ENCODE measurements at regions not wholly inside any gene's neighbourhood (a gene's known extent, or its start where the extent isn't known, plus 50 kb on each side); places are given as distances from the start of the nearest gene placed in this dataset.
A peak's percentile ranks its signal among the peaks of the same experiment; 100 is the strongest.

DNA sequence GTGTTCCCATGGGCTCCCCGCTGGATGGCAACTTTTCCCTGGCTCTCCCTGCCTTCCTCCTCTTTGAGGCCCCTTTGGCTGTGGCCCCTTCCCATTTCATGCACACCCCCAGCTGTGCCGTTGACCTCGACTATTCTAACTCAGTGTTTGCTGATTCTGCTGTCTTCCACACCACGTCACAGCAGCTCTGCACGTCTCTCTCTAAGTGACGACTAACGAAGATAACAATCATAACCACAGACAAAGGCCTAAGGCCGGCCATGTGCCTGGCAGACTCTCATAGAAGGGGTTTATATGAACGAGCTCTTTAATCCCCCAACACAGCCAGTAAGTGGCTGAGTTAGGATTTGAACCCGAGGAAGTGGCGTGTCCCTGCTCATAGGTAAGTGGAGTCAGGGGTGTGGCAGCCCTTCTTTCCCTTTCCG, 151.5 kb upstream of the SHH start:
- peaks cover 0 to 3% (median 0%) of the 10 kb centered on the region in 4 donors for H3K4me1 ChIP-seq
- DNase-seq (no peak), ATAC-seq (ENCODE audit: low FRiP score in 2 of 2) (no peak)
- no peaks in the 10 kb centered on the region for H3K36me3 ChIP-seq
- WGBS, 2 donors = 74 to 78% methylated on average over 12 of the region's 12 CpGs
- TF ChIP-seq POLR2AphosphoS5 (IDR thresholded peaks at IDR 0.05) (no peak), POLR2A (IDR thresholded peaks at IDR 0.05) (no peak), EP300 (IDR thresholded peaks at IDR 0.05) (no peak)
- TF ChIP-seq, protein P1, sequence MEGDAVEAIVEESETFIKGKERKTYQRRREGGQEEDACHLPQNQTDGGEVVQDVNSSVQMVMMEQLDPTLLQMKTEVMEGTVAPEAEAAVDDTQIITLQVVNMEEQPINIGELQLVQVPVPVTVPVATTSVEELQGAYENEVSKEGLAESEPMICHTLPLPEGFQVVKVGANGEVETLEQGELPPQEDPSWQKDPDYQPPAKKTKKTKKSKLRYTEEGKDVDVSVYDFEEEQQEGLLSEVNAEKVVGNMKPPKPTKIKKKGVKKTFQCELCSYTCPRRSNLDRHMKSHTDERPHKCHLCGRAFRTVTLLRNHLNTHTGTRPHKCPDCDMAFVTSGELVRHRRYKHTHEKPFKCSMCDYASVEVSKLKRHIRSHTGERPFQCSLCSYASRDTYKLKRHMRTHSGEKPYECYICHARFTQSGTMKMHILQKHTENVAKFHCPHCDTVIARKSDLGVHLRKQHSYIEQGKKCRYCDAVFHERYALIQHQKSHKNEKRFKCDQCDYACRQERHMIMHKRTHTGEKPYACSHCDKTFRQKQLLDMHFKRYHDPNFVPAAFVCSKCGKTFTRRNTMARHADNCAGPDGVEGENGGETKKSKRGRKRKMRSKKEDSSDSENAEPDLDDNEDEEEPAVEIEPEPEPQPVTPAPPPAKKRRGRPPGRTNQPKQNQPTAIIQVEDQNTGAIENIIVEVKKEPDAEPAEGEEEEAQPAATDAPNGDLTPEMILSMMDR (IDR thresholded peaks at IDR 0.05) = no peak
- H3K27ac ChIP-seq = no peak overlapping the region
- no peaks in the 10 kb centered on the region for H3K27me3 ChIP-seq
- H3K9me3 ChIP-seq = no peaks in the 10 kb centered on the region
- no peak overlapping the region for H3K4me3 ChIP-seq

DNA sequence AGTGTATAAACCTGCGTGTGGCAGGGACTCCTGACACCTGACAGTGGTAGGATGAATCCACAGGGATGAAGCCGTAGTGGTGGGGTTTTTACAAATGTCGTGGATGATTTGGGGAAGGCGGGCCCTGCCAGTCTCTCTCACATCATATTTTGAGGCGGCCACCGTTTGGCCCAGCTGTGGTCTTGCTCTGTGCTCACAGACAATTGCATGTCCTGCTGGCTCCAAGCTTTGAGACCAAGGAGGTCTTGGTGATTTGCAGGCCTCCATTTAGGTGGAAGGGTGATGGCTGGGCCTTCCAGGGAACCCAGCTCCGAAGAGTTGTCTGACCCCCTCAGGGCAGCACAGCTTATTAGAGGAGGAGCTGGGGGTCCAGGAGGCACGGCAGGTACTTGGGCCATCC, 151.1 kb upstream of the SHH start:
- no peaks in the 10 kb centered on the region for H3K9me3 ChIP-seq
- no peak for TF ChIP-seq POLR2AphosphoS5 (IDR thresholded peaks at IDR 0.05)
- TF ChIP-seq POLR2A (IDR thresholded peaks at IDR 0.05) = no peak
- ATAC-seq (ENCODE audit: low FRiP score in 2 of 2) = no peak
- H3K4me1 ChIP-seq = peaks cover 0 to 3% (median 0%) of the 10 kb centered on the region in 4 donors
- H3K27me3 ChIP-seq = no peaks in the 10 kb centered on the region
- 84 to 96% methylated on average over 4 to 8 of the region's 8 CpGs for WGBS, 2 donors
- no peak overlapping the region for H3K27ac ChIP-seq
- H3K36me3 ChIP-seq = no peaks in the 10 kb centered on the region
- no peak overlapping the region for H3K4me3 ChIP-seq
- no peak for DNase-seq

DNA sequence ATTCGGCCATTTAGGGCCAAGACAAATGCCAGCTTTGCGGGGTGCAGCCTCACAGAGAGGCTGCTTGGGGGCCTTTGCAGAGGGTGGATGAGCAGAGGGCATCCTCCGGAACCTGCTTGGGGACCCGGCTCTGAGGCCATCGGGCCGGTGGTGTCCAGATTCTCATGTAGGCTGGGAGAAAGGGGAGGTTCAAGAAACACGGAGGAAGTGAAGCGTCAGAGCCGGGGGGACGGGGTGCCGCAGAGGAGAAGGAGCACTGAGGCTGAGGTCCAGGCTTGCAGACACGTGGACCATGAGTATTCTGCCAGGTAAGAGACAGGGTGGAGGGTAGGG, 150.7 kb upstream of the SHH start:
- H3K4me1 ChIP-seq = peaks cover 0 to 3% (median 0%) of the 10 kb centered on the region in 4 donors
- DNase-seq = no peak
- H3K27ac ChIP-seq = no peak overlapping the region
- 94 to 95% methylated on average over 12 of the region's 12 CpGs for WGBS, 2 donors
- H3K36me3 ChIP-seq = no peaks in the 10 kb centered on the region
- no peaks in the 10 kb centered on the region for H3K27me3 ChIP-seq
- TF ChIP-seq POLR2AphosphoS5 (IDR thresholded peaks at IDR 0.05) (no peak), POLR2A (IDR thresholded peaks at IDR 0.05) (no peak), EP300 (IDR thresholded peaks at IDR 0.05) (no peak)
- TF ChIP-seq, protein P1 (IDR thresholded peaks at IDR 0.05) = no peak
- no peak overlapping the region for H3K4me3 ChIP-seq
- H3K9me3 ChIP-seq = no peaks in the 10 kb centered on the region
- no peak for ATAC-seq (ENCODE audit: low FRiP score in 2 of 2)

- H3K27ac ChIP-seq = peak overlapping the region in 1 of 4 donors; percentile 42
- TF ChIP-seq EP300 (IDR thresholded peaks at IDR 0.05) = no peak
- TF ChIP-seq POLR2A (IDR thresholded peaks at IDR 0.05) = no peak
- TF ChIP-seq, protein P1 (IDR thresholded peaks at IDR 0.05) = no peak
- no peak for TF ChIP-seq POLR2AphosphoS5 (IDR thresholded peaks at IDR 0.05)
- 61 to 70% methylated on average over 13 of the region's 13 CpGs for WGBS, 2 donors
- no peaks in the 10 kb centered on the region for H3K27me3 ChIP-seq
- no peaks in the 10 kb centered on the region for H3K9me3 ChIP-seq
- peaks cover 0 to 3% (median 0%) of the 10 kb centered on the region in 4 donors for H3K4me1 ChIP-seq
- ATAC-seq (ENCODE audit: low FRiP score in 2 of 2) (no peak), DNase-seq (peak in 1 of 2 donors; percentile 45)
- no peaks in the 10 kb centered on the region for H3K36me3 ChIP-seq
- peak overlapping the region in 1 of 4 donors; percentile 17 for H3K4me3 ChIP-seq
Observed at GRCh38 chr7:155962191-155962967, 150.1 kb upstream of the SHH start.

DNA sequence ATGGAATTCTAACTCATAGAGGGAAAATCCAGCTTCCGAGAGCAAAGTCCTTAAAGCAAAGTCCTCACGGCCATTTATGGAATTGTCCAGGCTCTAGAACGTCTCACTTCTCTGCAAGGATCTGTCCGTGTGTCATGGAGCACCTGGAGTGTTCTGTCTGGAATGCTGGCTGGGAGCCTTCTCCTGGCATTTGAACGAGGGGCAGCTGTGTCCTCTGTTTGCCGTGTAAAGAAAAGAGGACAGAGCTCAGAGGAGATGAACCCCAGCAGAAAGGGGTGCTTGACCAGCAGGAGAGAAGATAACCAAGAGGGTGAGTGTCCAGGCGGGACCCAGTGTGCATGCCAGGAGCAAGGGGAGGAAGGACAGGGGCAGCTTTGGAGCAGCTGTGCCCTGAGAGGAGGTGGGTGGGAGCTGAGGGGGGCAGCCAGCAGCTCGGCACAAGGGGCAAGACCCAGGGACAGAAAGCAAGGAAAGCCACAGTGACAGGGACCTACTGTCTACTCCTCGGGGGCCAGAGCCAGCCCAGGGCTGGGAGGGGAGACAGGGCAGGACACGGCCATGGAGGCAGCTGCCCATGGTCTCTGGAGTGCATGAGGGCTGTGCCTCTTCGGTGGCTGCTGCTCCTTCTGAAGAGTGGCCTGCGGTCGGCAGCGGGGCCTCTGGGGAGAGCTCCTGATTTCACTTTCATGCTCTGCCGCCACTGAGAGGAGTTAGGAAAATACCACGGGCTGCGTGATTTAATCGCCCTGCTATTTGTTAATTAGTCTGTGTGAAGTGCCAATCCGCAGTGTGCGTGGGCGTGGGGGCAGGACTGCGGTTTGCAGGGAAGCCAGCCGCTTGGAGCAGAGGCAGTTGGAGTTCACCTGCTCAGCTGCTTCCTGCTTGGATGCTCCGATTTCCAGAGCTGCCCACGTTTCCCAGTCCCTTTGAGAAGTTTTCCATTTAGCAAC, 149.3 kb upstream of the SHH start:
- DNase-seq (peak; percentile 45 to 73), ATAC-seq (ENCODE audit: low FRiP score in 2 of 2) (peak; percentile 21 to 35)
- TF ChIP-seq, protein P1 (IDR thresholded peaks at IDR 0.05) = no peak
- TF ChIP-seq EP300 (IDR thresholded peaks at IDR 0.05) = peak in 1 of 4 donors; percentile 18
- no peak for TF ChIP-seq POLR2A (IDR thresholded peaks at IDR 0.05)
- WGBS, 2 donors = 55 to 60% methylated on average over 12 to 25 of the region's 25 CpGs
- Histone ChIP-seq H3K4me3 (peak overlapping the region in 2 of 4 donors; percentile 12 to 17), H3K27ac (peak overlapping the region in 2 of 4 donors; percentile 42 to 53), H3K9me3 (no peaks in the 10 kb centered on the region), H3K27me3 (no peaks in the 10 kb centered on the region), H3K4me1 (peaks cover 0 to 3% (median 0%) of the 10 kb centered on the region in 4 donors), H3K36me3 (no peaks in the 10 kb centered on the region)

Measured in upper lobe of left lung (tissue), 6 donors.